Gastrocnemius medialis (tissue), 4 donors: ENCODE measurements at regions not wholly inside any gene's neighbourhood (a gene's known extent, or its start where the extent isn't known, plus 50 kb on each side); places are given as distances from the start of the nearest gene placed in this dataset.
"Not testable (repeated sequence)": the region's sequence is repeated elsewhere in the genome, so short reads cannot be mapped to it uniquely, and the experiment has no call there.

Experiments used
- POLR2A ChIP-seq, 2 donors: fragments of 450-650 bp; IDR thresholded peaks; one replicate each; pipeline ENCODE4 v1.6.1; 2017; ENCODE audit warnings: antibody characterized with exemption in 2 of 2, mild to moderate bottlenecking in 2 of 2, moderate library complexity in 2 of 2
- TF ChIP-seq, protein P1 (sequence below), 5 experiments: fragments of 450-650 bp in 3 of 5; fragments of 200-600 bp in 2 of 5; sonication (generic) in 2 of 5; IDR thresholded peaks in 4 of 5; conservative IDR thresholded peaks in 1 of 5; 1 replicate in 4 of 5; 2 replicates in 1 of 5; pipeline ENCODE4 v1.5.1; 2016 to 2019; ENCODE audit warnings: antibody characterized with exemption in 5 of 5, mild to moderate bottlenecking in 3 of 5, moderate library complexity in 3 of 5

- TF ChIP-seq, protein P1, sequence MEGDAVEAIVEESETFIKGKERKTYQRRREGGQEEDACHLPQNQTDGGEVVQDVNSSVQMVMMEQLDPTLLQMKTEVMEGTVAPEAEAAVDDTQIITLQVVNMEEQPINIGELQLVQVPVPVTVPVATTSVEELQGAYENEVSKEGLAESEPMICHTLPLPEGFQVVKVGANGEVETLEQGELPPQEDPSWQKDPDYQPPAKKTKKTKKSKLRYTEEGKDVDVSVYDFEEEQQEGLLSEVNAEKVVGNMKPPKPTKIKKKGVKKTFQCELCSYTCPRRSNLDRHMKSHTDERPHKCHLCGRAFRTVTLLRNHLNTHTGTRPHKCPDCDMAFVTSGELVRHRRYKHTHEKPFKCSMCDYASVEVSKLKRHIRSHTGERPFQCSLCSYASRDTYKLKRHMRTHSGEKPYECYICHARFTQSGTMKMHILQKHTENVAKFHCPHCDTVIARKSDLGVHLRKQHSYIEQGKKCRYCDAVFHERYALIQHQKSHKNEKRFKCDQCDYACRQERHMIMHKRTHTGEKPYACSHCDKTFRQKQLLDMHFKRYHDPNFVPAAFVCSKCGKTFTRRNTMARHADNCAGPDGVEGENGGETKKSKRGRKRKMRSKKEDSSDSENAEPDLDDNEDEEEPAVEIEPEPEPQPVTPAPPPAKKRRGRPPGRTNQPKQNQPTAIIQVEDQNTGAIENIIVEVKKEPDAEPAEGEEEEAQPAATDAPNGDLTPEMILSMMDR (IDR thresholded peaks at IDR 0.05 in 4 of 5, conservative IDR thresholded peaks at IDR 0.05 in 1 of 5): not testable (repeated sequence)
- TF ChIP-seq POLR2A (IDR thresholded peaks at IDR 0.05): not testable (repeated sequence)
These were observed 99.5 kb upstream of the PPM1J start for GRCh38 chr1:112814645-112815044.
